Tibial nerve (tissue), 4 donors: ENCODE measurements at regions not wholly inside any gene's neighbourhood (a gene's known extent, or its start where the extent isn't known, plus 50 kb on each side); places are given as distances from the start of the nearest gene placed in this dataset.
"Not testable (repeated sequence)": the region's sequence is repeated elsewhere in the genome, so short reads cannot be mapped to it uniquely, and the experiment has no call there.

Experiments used
- DNase-seq, 2 donors: peaks; one replicate each; pipeline ENCODE4 v3.0.0-alpha.2; 2019; ENCODE audit warnings: low spot score in 2 of 2
- H3K27ac ChIP-seq, 4 donors: fragments of 200-600 bp; sonication (generic) in 3 of 4; one replicate each; pipeline ENCODE4 v1.5.1; 2017 to 2019; ENCODE audit warnings: mild to moderate bottlenecking in 1 of 4
- H3K27me3 ChIP-seq, 2 donors: fragments of 200-600 bp; sonication (generic) in 1 of 2; one replicate each; pipeline versions ENCODE4 v1.5.1 to v1.6.0; 2017 to 2019
- H3K36me3 ChIP-seq, 3 donors: fragments of 200-600 bp; sonication (generic); one replicate each; pipeline ENCODE4 v1.5.1; 2018 to 2019
- H3K4me1 ChIP-seq, 4 donors: fragments of 200-600 bp; sonication (generic) in 3 of 4; one replicate each; pipeline ENCODE4 v1.5.1; 2017 to 2019
- H3K4me3 ChIP-seq, 4 donors: fragments of 200-600 bp; sonication (generic) in 3 of 4; one replicate each; pipeline ENCODE4 v1.5.1; 2017 to 2019; ENCODE audit warnings: mild to moderate bottlenecking in 1 of 4, moderate library complexity in 1 of 4
- H3K9me3 ChIP-seq, 4 donors: fragments of 200-600 bp; sonication (generic) in 3 of 4; one replicate each; pipeline ENCODE4 v1.5.1; 2017 to 2019
- EP300 ChIP-seq, 2 donors: sonication (generic); formaldehyde crosslinking; IDR thresholded peaks; one replicate each; pipeline ENCODE4 v1.6.1; 2017; ENCODE audit warnings: antibody characterized with exemption in 2 of 2, mild to moderate bottlenecking in 1 of 2
- POLR2A ChIP-seq, 2 donors: fragments of 450-650 bp; IDR thresholded peaks; one replicate each; pipeline ENCODE4 v1.6.1; 2017; ENCODE audit warnings: antibody characterized with exemption in 2 of 2, mild to moderate bottlenecking in 2 of 2, moderate library complexity in 2 of 2
- WGBS, 2 donors: methylation state at CpG; one replicate each; pipeline ENCODE4 v1.1.5; 2018; 5-methylcytosine and 5-hydroxymethylcytosine counted together
- TF ChIP-seq, protein P1 (sequence below), 5 experiments: fragments of 200-600 bp in 3 of 5; fragments of 450-650 bp in 2 of 5; sonication (generic) in 3 of 5; IDR thresholded peaks; one replicate each; pipeline ENCODE4 v1.5.1; 2016 to 2019; ENCODE audit warnings: antibody characterized with exemption in 5 of 5, mild to moderate bottlenecking in 3 of 5, moderate library complexity in 2 of 5

GRCh38 chr5:44150075-44150723, 239.0 kb downstream of the FGF10 start:
- Histone ChIP-seq H3K4me1 (no peaks in the 10 kb centered on the region), H3K27me3 (no peaks in the 10 kb centered on the region), H3K4me3 (no peak overlapping the region), H3K9me3 (peaks cover 0 to 14% (median 0%) of the 10 kb centered on the region in 4 donors), H3K27ac (no peak overlapping the region), H3K36me3 (no peaks in the 10 kb centered on the region)
- 65 to 68% methylated on average over 5 of the region's 5 CpGs for WGBS, 2 donors
- no peak for DNase-seq
- TF ChIP-seq EP300 (IDR thresholded peaks at IDR 0.05) (no peak), POLR2A (IDR thresholded peaks at IDR 0.05) (no peak)
- TF ChIP-seq, protein P1, sequence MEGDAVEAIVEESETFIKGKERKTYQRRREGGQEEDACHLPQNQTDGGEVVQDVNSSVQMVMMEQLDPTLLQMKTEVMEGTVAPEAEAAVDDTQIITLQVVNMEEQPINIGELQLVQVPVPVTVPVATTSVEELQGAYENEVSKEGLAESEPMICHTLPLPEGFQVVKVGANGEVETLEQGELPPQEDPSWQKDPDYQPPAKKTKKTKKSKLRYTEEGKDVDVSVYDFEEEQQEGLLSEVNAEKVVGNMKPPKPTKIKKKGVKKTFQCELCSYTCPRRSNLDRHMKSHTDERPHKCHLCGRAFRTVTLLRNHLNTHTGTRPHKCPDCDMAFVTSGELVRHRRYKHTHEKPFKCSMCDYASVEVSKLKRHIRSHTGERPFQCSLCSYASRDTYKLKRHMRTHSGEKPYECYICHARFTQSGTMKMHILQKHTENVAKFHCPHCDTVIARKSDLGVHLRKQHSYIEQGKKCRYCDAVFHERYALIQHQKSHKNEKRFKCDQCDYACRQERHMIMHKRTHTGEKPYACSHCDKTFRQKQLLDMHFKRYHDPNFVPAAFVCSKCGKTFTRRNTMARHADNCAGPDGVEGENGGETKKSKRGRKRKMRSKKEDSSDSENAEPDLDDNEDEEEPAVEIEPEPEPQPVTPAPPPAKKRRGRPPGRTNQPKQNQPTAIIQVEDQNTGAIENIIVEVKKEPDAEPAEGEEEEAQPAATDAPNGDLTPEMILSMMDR (IDR thresholded peaks at IDR 0.05) = no peak

DNA sequence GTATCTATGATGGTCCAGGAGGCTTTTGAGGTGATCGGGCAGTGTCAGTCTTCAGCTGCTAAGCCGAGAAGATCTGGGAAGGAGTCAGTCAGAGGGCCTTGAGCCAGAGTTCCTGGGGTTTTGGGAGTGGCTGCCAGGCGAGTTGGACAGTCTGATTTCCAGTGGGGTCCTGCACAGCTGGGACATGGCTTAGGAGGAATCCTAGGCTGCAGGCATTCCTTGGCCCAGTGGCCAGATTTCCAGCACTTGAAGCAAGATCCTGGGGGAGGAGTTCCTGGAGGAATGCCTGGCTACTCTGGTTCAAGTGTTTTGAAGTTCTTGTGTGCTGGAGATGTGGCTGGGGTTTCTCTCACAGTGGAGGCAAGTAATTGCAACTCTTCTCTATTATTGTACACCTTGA, 271.3 kb downstream of the FGF10 start:
- H3K27me3 ChIP-seq, H3K27ac ChIP-seq, H3K4me1 ChIP-seq, H3K36me3 ChIP-seq, H3K4me3 ChIP-seq, H3K9me3 ChIP-seq: not testable (repeated sequence)
- 50 to 56% methylated on average over 1 to 3 of the region's 3 CpGs for WGBS, 2 donors
- peak; percentile 21 to 41 for DNase-seq

DNA sequence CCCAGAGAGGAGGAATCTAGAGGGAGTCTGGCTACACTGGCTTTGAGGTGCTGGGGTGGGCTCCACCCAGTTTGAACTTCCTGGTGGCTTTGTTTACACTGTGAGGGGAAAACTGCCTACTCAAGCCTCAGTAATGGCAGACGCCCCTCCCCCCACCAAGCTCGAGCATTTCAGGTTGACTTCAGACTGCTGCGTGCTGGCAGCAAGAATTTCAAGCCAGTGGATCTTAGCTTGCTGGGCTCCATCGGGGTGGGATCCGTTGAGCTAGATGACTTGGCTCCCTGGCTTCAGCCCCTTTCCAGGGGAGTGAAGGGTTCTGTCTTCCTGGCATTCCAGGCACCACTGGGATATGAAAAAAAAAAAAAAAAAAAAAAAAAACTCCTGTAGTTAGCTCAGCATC, 281.0 kb downstream of the FGF10 start:
- not testable (repeated sequence) for H3K36me3 ChIP-seq, H3K27me3 ChIP-seq, DNase-seq, H3K4me3 ChIP-seq, H3K27ac ChIP-seq, H3K4me1 ChIP-seq
- WGBS, 2 donors = 65 to 69% methylated on average over 5 of the region's 5 CpGs
- H3K9me3 ChIP-seq = peaks cover 0 to 44% (median 0%) of the 10 kb centered on the region in 4 donors

GRCh38 chr5:44099643-44100042, 289.6 kb downstream of the FGF10 start:
- no peak for DNase-seq
- 86 to 89% methylated on average over 2 of the region's 2 CpGs for WGBS, 2 donors
- Histone ChIP-seq H3K9me3 (no peaks in the 10 kb centered on the region), H3K27me3 (no peaks in the 10 kb centered on the region), H3K36me3 (no peaks in the 10 kb centered on the region), H3K4me1 (no peaks in the 10 kb centered on the region), H3K27ac (no peak overlapping the region), H3K4me3 (no peak overlapping the region)
- TF ChIP-seq EP300 (IDR thresholded peaks at IDR 0.05) (no peak), POLR2A (IDR thresholded peaks at IDR 0.05) (no peak)
- TF ChIP-seq, protein P1 (IDR thresholded peaks at IDR 0.05) = no peak

- H3K36me3 ChIP-seq = no peaks in the 10 kb centered on the region
- 22 to 23% methylated on average over 1 of the region's 1 CpG for WGBS, 2 donors
- no peaks in the 10 kb centered on the region for H3K9me3 ChIP-seq
- peak overlapping the region in 2 of 4 donors; percentile 32 to 71 for H3K27ac ChIP-seq
- no peak for DNase-seq
- TF ChIP-seq POLR2A (IDR thresholded peaks at IDR 0.05) (no peak), EP300 (IDR thresholded peaks at IDR 0.05) (peak in 1 of 2 donors; percentile 63)
- TF ChIP-seq, protein P1 (IDR thresholded peaks at IDR 0.05) = no peak
- H3K4me1 ChIP-seq = peaks cover 0 to 11% (median 0%) of the 10 kb centered on the region in 4 donors
- H3K4me3 ChIP-seq = no peak overlapping the region
- H3K27me3 ChIP-seq = no peaks in the 10 kb centered on the region
Observed at GRCh38 chr5:44089424-44090144, 299.6 kb downstream of the FGF10 start.

GRCh38 chr5:44085083-44085482, 304.1 kb downstream of the FGF10 start:
- TF ChIP-seq POLR2A (IDR thresholded peaks at IDR 0.05) (no peak), EP300 (IDR thresholded peaks at IDR 0.05) (no peak)
- TF ChIP-seq, protein P1 (IDR thresholded peaks at IDR 0.05) = no peak
- DNase-seq = no peak
- H3K9me3 ChIP-seq = no peaks in the 10 kb centered on the region

DNA sequence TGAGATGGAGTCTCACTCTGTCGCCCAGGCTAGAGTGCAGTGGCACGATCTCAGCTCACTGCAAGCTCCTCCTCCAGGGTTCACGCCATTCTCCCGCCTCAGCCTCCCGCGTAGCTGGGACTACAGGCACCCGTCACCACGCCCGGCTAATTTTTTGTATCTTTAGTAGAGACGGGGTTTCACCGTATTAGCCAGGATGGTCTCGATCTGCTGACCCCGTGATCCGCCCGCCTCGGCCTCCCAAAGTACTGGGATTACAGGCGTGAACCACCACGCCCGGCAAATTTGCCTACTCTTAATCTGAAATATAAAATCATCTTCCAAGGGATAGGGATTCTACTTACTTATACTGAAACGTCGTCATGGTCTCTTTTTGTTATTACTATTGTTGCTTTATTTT, 314.7 kb downstream of the FGF10 start:
- 92 to 96% methylated on average over 21 of the region's 21 CpGs for WGBS, 2 donors
- not testable (repeated sequence) for H3K4me1 ChIP-seq, H3K27ac ChIP-seq, H3K36me3 ChIP-seq, H3K27me3 ChIP-seq, H3K9me3 ChIP-seq, H3K4me3 ChIP-seq, DNase-seq

More at GRCh38 chr5:44085083-44085482, 304.1 kb downstream of the FGF10 start:
- Histone ChIP-seq H3K4me1 (peaks cover 0 to 9% (median 0%) of the 10 kb centered on the region in 4 donors), H3K4me3 (no peak overlapping the region), H3K27ac (no peak overlapping the region), H3K27me3 (no peaks in the 10 kb centered on the region), H3K36me3 (no peaks in the 10 kb centered on the region)
